Activated B cell treated with CpG ODN at 0.5 μM for 24 hours (primary cell): ENCODE measurements at regions not wholly inside any gene's neighbourhood (a gene's known extent, or its start where the extent isn't known, plus 50 kb on each side); places are given as distances from the start of the nearest gene placed in this dataset.

Experiments
- ATAC-seq: fragments of 200-7000 bp; cut with Tn5 transposase; one replicate; pipeline ENCODE4 v1.10.0; 2021; ENCODE audit warnings: low read depth, mild to moderate bottlenecking, moderate library complexity
- CTCF ChIA-PET: fragments of 350-600 bp; sonication (Branson Sonifier 250); formaldehyde crosslinking; loops from one replicate; lab custom pipeline; 2021; ENCODE audit warnings: antibody characterized with exemption; lab: Charles Lee
- POLR2A ChIA-PET: fragments of 350-600 bp; sonication (Branson Sonifier 250); formaldehyde crosslinking; loops from one replicate; lab custom pipeline; 2021; ENCODE audit warnings: antibody characterized with exemption; lab: Charles Lee
- DNase-seq: peaks from one replicate; pipeline ENCODE4 v3.0.0; 2022
- H3K27ac Mint-ChIP-seq: one replicate; pipeline ENCODE4 v1.8.0; 2020; ENCODE audit warnings: mixed read lengths
- H3K27me3 Mint-ChIP-seq: one replicate; pipeline ENCODE4 v1.8.0; 2021; ENCODE audit warnings: mixed read lengths
- H3K36me3 Mint-ChIP-seq: one replicate; pipeline ENCODE4 v1.8.0; 2021; ENCODE audit warnings: low read depth, mixed read lengths
- H3K4me1 Mint-ChIP-seq: one replicate; pipeline ENCODE4 v1.8.0; 2021; ENCODE audit warnings: mixed read lengths
- H3K4me3 Mint-ChIP-seq: one replicate; pipeline ENCODE4 v1.8.0; 2020; ENCODE audit warnings: mild to moderate bottlenecking, mixed read lengths
- H3K9me3 Mint-ChIP-seq: one replicate; pipeline ENCODE4 v1.8.0; 2020; ENCODE audit warnings: mixed read lengths
- CTCF ChIP-seq: fragments of 200-600 bp; IDR thresholded peaks from one replicate; pipeline ENCODE4 v1.8.0; 2022; ENCODE audit warnings: antibody characterized with exemption, mild to moderate bottlenecking
- intact Hi-C: fragments of 100-400 bp; cut with micrococcal nuclease; formaldehyde crosslinking; loops from one replicate; pipeline ENCODE4 v1.15.1; 2024

GRCh38 chr3:124429129-124429815 lies 301.0 kb upstream of the UMPS start:
- TF ChIP-seq CTCF: no peak
- Mint-ChIP-seq H3K4me1 (no peaks in the 10 kb centered on the region), H3K36me3 (no peaks in the 10 kb centered on the region), H3K27ac (no peak overlapping the region), H3K4me3 (no peak overlapping the region), H3K9me3 (no peaks in the 10 kb centered on the region), H3K27me3 (peaks cover 2% of the 10 kb centered on the region)
- ChIA-PET POLR2A (no interaction called here), CTCF (no interaction called here)
- no peak for ATAC-seq
- intact Hi-C loops: no loop called here
- no peak for DNase-seq

GRCh38 chr3:124431331-124431994 lies 298.8 kb upstream of the UMPS start:
- intact Hi-C loops: no loop called here
- no peak for TF ChIP-seq CTCF
- ATAC-seq: no peak
- no peaks in the 10 kb centered on the region for H3K36me3 Mint-ChIP-seq
- no peak for DNase-seq
- H3K9me3 Mint-ChIP-seq: peaks cover 4% of the 10 kb centered on the region
- H3K4me3 Mint-ChIP-seq: no peak overlapping the region
- H3K27ac Mint-ChIP-seq: no peak overlapping the region
- ChIA-PET POLR2A (no interaction called here), CTCF (no interaction called here)
- no peaks in the 10 kb centered on the region for H3K4me1 Mint-ChIP-seq
- peaks cover 2% of the 10 kb centered on the region for H3K27me3 Mint-ChIP-seq

- Mint-ChIP-seq H3K27ac (no peak overlapping the region), H3K36me3 (no peaks in the 10 kb centered on the region), H3K4me3 (no peak overlapping the region), H3K27me3 (no peaks in the 10 kb centered on the region), H3K9me3 (peaks cover 4% of the 10 kb centered on the region), H3K4me1 (no peaks in the 10 kb centered on the region)
- POLR2A ChIA-PET: no interaction called here
- TF ChIP-seq CTCF: no peak
- DNase-seq (no peak), ATAC-seq (no peak)
- intact Hi-C loops: no loop called here
- CTCF ChIA-PET: no interaction called here
These were observed 296.1 kb upstream of the UMPS start for GRCh38 chr3:124434176-124434575.

- Mint-ChIP-seq H3K4me3 (no peak overlapping the region), H3K9me3 (peaks cover 4% of the 10 kb centered on the region), H3K27me3 (no peaks in the 10 kb centered on the region), H3K36me3 (no peaks in the 10 kb centered on the region), H3K27ac (no peak overlapping the region), H3K4me1 (no peaks in the 10 kb centered on the region)
- DNase-seq: no peak
- ChIA-PET POLR2A (no interaction called here), CTCF (no interaction called here)
- no peak for TF ChIP-seq CTCF
- intact Hi-C loops: no loop called here
- ATAC-seq: no peak
These were observed 294.8 kb upstream of the UMPS start for GRCh38 chr3:124435467-124435866.

GRCh38 chr3:124438813-124439212 lies 291.4 kb upstream of the UMPS start:
- POLR2A ChIA-PET: no interaction called here
- Mint-ChIP-seq H3K4me1 (no peaks in the 10 kb centered on the region), H3K9me3 (peaks cover 4% of the 10 kb centered on the region), H3K4me3 (no peak overlapping the region), H3K27ac (no peak overlapping the region), H3K36me3 (no peaks in the 10 kb centered on the region), H3K27me3 (peaks cover 4% of the 10 kb centered on the region)
- ATAC-seq: no peak
- CTCF ChIA-PET: no interaction called here
- no peak for TF ChIP-seq CTCF
- no peak for DNase-seq
- intact Hi-C loops: no loop called here
